SU-DHL-6 (cell line): ENCODE measurements at regions not wholly inside any gene's neighbourhood (a gene's known extent, or its start where the extent isn't known, plus 50 kb on each side); places are given as distances from the start of the nearest gene placed in this dataset.

Experiments used
- EZH2phosphoT487 ChIP-seq: fragments of 200-600 bp; sonication (generic), shearing (Covaris generic); conservative IDR thresholded peaks from 2 replicates; pipeline ENCODE4 v1.6.1; 2018; ENCODE audit warnings: mild to moderate bottlenecking, antibody characterized with exemption, low read length, moderate library complexity, mixed read lengths
- TF ChIP-seq, protein P1 (sequence below): fragments of 200-600 bp; sonication (generic); IDR thresholded peaks from one replicate; pipeline ENCODE4 v1.5.1; 2017; ENCODE audit warnings: antibody characterized with exemption, mild to moderate bottlenecking, low read length, moderate library complexity; ENCODE audit not compliant: insufficient read depth, poor library complexity, severe bottlenecking

DNA sequence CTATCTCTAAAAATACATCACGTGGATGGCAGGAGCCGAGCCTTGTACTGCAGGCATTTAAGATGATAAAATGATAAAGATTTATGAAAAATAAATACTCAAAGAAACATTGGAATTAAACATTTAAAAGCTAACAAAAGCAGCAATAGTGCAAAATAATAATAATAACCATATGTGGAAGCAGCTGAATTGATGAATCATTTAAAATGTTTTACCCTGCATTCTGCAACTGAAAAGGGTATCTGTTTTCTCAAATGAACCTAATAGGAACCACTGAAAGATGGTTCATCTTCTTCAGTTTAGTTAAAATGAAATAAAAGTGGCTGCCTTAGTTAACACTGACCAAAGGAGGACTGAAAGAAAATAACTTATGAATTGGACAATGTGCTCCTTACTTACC lies 436.1 kb downstream of the TUSC7 start:
- TF ChIP-seq, protein P1, sequence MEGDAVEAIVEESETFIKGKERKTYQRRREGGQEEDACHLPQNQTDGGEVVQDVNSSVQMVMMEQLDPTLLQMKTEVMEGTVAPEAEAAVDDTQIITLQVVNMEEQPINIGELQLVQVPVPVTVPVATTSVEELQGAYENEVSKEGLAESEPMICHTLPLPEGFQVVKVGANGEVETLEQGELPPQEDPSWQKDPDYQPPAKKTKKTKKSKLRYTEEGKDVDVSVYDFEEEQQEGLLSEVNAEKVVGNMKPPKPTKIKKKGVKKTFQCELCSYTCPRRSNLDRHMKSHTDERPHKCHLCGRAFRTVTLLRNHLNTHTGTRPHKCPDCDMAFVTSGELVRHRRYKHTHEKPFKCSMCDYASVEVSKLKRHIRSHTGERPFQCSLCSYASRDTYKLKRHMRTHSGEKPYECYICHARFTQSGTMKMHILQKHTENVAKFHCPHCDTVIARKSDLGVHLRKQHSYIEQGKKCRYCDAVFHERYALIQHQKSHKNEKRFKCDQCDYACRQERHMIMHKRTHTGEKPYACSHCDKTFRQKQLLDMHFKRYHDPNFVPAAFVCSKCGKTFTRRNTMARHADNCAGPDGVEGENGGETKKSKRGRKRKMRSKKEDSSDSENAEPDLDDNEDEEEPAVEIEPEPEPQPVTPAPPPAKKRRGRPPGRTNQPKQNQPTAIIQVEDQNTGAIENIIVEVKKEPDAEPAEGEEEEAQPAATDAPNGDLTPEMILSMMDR: no peak
- no peak for TF ChIP-seq EZH2phosphoT487
